Upper lobe of left lung (tissue), 6 donors: ENCODE measurements at regions not wholly inside any gene's neighbourhood (a gene's known extent, or its start where the extent isn't known, plus 50 kb on each side); places are given as distances from the start of the nearest gene placed in this dataset.

Experiments used
- ATAC-seq, 2 donors: fragments of 200-7000 bp; cut with Tn5 transposase; one replicate each; pipeline ENCODE4 v1.9.1; 2022; ENCODE audit warnings: mild to moderate bottlenecking in 2 of 2, moderate library complexity in 2 of 2; ENCODE audit not compliant: low FRiP score in 2 of 2
- DNase-seq, 2 donors: peaks; one replicate each; pipeline ENCODE4 v3.0.0-alpha.2; 2019 to 2020
- H3K27ac ChIP-seq, 4 donors: fragments of 200-600 bp; sonication (generic); one replicate each; pipeline ENCODE4 v1.5.1; 2016 to 2019
- H3K27me3 ChIP-seq, 4 donors: fragments of 200-600 bp; sonication (generic); one replicate each; pipeline ENCODE4 v1.5.1; 2017 to 2019
- H3K36me3 ChIP-seq, 4 donors: fragments of 200-600 bp; sonication (generic); one replicate each; pipeline ENCODE4 v1.5.1; 2016 to 2019
- H3K4me1 ChIP-seq, 4 donors: fragments of 200-600 bp; sonication (generic); one replicate each; pipeline ENCODE4 v1.5.1; 2018 to 2019
- H3K4me3 ChIP-seq, 4 donors: fragments of 200-600 bp; sonication (generic); one replicate each; pipeline ENCODE4 v1.5.1; 2017 to 2019; ENCODE audit warnings: mild to moderate bottlenecking in 2 of 4, moderate library complexity in 1 of 4
- H3K9me3 ChIP-seq, 4 donors: fragments of 200-600 bp; sonication (generic); one replicate each; pipeline ENCODE4 v1.5.1; 2018 to 2019
- CTCF ChIP-seq, 6 experiments: fragments of 450-650 bp in 4 of 6; fragments of 200-600 bp in 2 of 6; sonication (generic) in 2 of 6; IDR thresholded peaks; one replicate each; pipeline ENCODE4 v1.5.1; 2016 to 2019; ENCODE audit warnings: antibody characterized with exemption in 6 of 6
- EP300 ChIP-seq, 4 donors: sonication (generic); formaldehyde crosslinking; IDR thresholded peaks; one replicate each; pipeline ENCODE4 v1.5.1; 2017; ENCODE audit warnings: antibody characterized with exemption in 4 of 4, control low read depth in 2 of 4
- POLR2A ChIP-seq, 4 donors: fragments of 450-650 bp; IDR thresholded peaks; one replicate each; pipeline ENCODE4 v1.5.1; 2016 to 2017; ENCODE audit warnings: antibody characterized with exemption in 4 of 4, mild to moderate bottlenecking in 2 of 4
- POLR2AphosphoS5 ChIP-seq, 2 donors: sonication (generic); formaldehyde crosslinking; IDR thresholded peaks; one replicate each; pipeline ENCODE4 v1.5.1; 2017; ENCODE audit warnings: antibody characterized with exemption in 2 of 2
- WGBS, 2 donors: methylation state at CpG; one replicate each; pipeline ENCODE4 v1.1.5; 2017 to 2018; 5-methylcytosine and 5-hydroxymethylcytosine counted together
- donor health status: DM: no; HTN: no; CAD: no; lungs with moderate emphysema.
- donor health status: DM: no; HTN: yes; CAD: no; lungs with severe emphysema.

GRCh38 chr7:26492816-26493215 is 201.2 kb downstream of the SNX10 start:
- H3K36me3 ChIP-seq = no peaks in the 10 kb centered on the region
- ATAC-seq (no peak), DNase-seq (no peak)
- H3K9me3 ChIP-seq = no peaks in the 10 kb centered on the region
- H3K4me3 ChIP-seq = no peak overlapping the region
- TF ChIP-seq EP300 (IDR thresholded peaks at IDR 0.05) = no peak
- no peaks in the 10 kb centered on the region for H3K27me3 ChIP-seq
- H3K27ac ChIP-seq = no peak overlapping the region
- 82 to 84% methylated on average over 4 of the region's 4 CpGs for whole genome bisulfite sequencing, 2 donors
- H3K4me1 ChIP-seq = no peaks in the 10 kb centered on the region

- Histone ChIP-seq H3K27me3 (no peaks in the 10 kb centered on the region), H3K9me3 (no peaks in the 10 kb centered on the region), H3K36me3 (no peaks in the 10 kb centered on the region), H3K27ac (no peak overlapping the region), H3K4me1 (no peaks in the 10 kb centered on the region), H3K4me3 (no peak overlapping the region)
- DNase-seq (no peak), ATAC-seq (no peak)
- 86 to 88% methylated on average over 7 of the region's 8 CpGs for WGBS, 2 donors
- TF ChIP-seq CTCF (IDR thresholded peaks at IDR 0.05) (no peak), POLR2AphosphoS5 (IDR thresholded peaks at IDR 0.05) (no peak), EP300 (IDR thresholded peaks at IDR 0.05) (no peak), POLR2A (IDR thresholded peaks at IDR 0.05) (no peak)
These were observed 202.2 kb downstream of the SNX10 start for GRCh38 chr7:26493737-26494428.

- Histone ChIP-seq H3K9me3 (no peaks in the 10 kb centered on the region), H3K27me3 (no peaks in the 10 kb centered on the region), H3K4me1 (no peaks in the 10 kb centered on the region), H3K27ac (no peak overlapping the region), H3K4me3 (no peak overlapping the region), H3K36me3 (no peaks in the 10 kb centered on the region)
- 79 to 87% methylated on average over 2 of the region's 2 CpGs for WGBS, 2 donors
- no peak for TF ChIP-seq CTCF (IDR thresholded peaks at IDR 0.05)
- no peak for TF ChIP-seq POLR2A (IDR thresholded peaks at IDR 0.05)
- no peak for TF ChIP-seq POLR2AphosphoS5 (IDR thresholded peaks at IDR 0.05)
- TF ChIP-seq EP300 (IDR thresholded peaks at IDR 0.05) = no peak
- ATAC-seq = no peak
- DNase-seq = no peak
These were observed 203.9 kb downstream of the SNX10 start for GRCh38 chr7:26495569-26495968.

GRCh38 chr7:26497801-26498596 is 206.3 kb downstream of the SNX10 start:
- WGBS, 2 donors = 79 to 88% methylated on average over 12 of the region's 12 CpGs
- ATAC-seq (no peak), DNase-seq (no peak)
- H3K4me1 ChIP-seq = no peaks in the 10 kb centered on the region
- H3K36me3 ChIP-seq = no peaks in the 10 kb centered on the region
- no peak overlapping the region for H3K4me3 ChIP-seq
- no peaks in the 10 kb centered on the region for H3K27me3 ChIP-seq
- no peak overlapping the region for H3K27ac ChIP-seq
- no peak for TF ChIP-seq POLR2AphosphoS5 (IDR thresholded peaks at IDR 0.05)
- TF ChIP-seq CTCF (IDR thresholded peaks at IDR 0.05) = no peak
- TF ChIP-seq POLR2A (IDR thresholded peaks at IDR 0.05) = no peak
- no peak for TF ChIP-seq EP300 (IDR thresholded peaks at IDR 0.05)
- H3K9me3 ChIP-seq = no peaks in the 10 kb centered on the region

- DNase-seq (no peak), ATAC-seq (no peak)
- H3K27ac ChIP-seq = no peak overlapping the region
- WGBS, 2 donors = 85 to 89% methylated on average over 3 of the region's 3 CpGs
- H3K36me3 ChIP-seq = no peaks in the 10 kb centered on the region
- H3K4me3 ChIP-seq = no peak overlapping the region
- no peaks in the 10 kb centered on the region for H3K4me1 ChIP-seq
- no peak for TF ChIP-seq POLR2A (IDR thresholded peaks at IDR 0.05)
- no peak for TF ChIP-seq EP300 (IDR thresholded peaks at IDR 0.05)
- TF ChIP-seq CTCF (IDR thresholded peaks at IDR 0.05) = no peak
- TF ChIP-seq POLR2AphosphoS5 (IDR thresholded peaks at IDR 0.05) = no peak
- H3K27me3 ChIP-seq = no peaks in the 10 kb centered on the region
- no peaks in the 10 kb centered on the region for H3K9me3 ChIP-seq
These were observed 207.7 kb downstream of the SNX10 start for GRCh38 chr7:26499315-26499897.
